Fibroblast of lung (primary cell): ENCODE measurements at regions not wholly inside any gene's neighbourhood (a gene's known extent, or its start where the extent isn't known, plus 50 kb on each side); places are given as distances from the start of the nearest gene placed in this dataset.

Experiments used
- DNase-seq, 2 donors: peaks; one replicate each; pipeline versions ENCODE4 v3.0.0 to v3.0.0-alpha.2; 2010; ENCODE audit warnings: low read depth in 2 of 2
- H2AFZ ChIP-seq: 2 replicates; pipeline ENCODE4 v1.5.1; 2012; ENCODE audit warnings: low read length, control low read depth, inconsistent platforms
- H3K27ac ChIP-seq: 2 replicates; pipeline ENCODE4 v1.5.1; 2011; ENCODE audit warnings: low read length, control low read depth; ENCODE audit not compliant: insufficient read depth
- H3K27me3 ChIP-seq: 2 replicates; pipeline ENCODE4 v1.5.1; 2011; ENCODE audit warnings: mild to moderate bottlenecking, low read length; ENCODE audit not compliant: control insufficient read depth, insufficient read depth
- H3K36me3 ChIP-seq: 2 replicates; pipeline ENCODE4 v1.5.1; 2011; ENCODE audit warnings: low read length; ENCODE audit not compliant: control insufficient read depth, insufficient read depth
- H3K4me1 ChIP-seq: 2 replicates; pipeline ENCODE4 v1.5.1; 2011; ENCODE audit warnings: low read length; ENCODE audit not compliant: control insufficient read depth, insufficient read depth; ENCODE audit errors: extremely low read depth
- H3K4me2 ChIP-seq: 2 replicates; pipeline ENCODE4 v1.5.1; 2011; ENCODE audit warnings: low read length, control low read depth; ENCODE audit not compliant: insufficient read depth; ENCODE audit errors: extremely low read depth
- H3K4me3 ChIP-seq, 4 experiments: fragments of 200-600 bp in 1 of 4; sonication (generic) in 1 of 4; replicated peaks in 1 of 4; 2 replicates each; pipeline ENCODE4 v1.5.1; 2011 to 2016; ENCODE audit warnings: low read length in 4 of 4, low read depth in 3 of 4, mild to moderate bottlenecking in 3 of 4, control low read depth in 2 of 4, inconsistent platforms in 1 of 4, mixed read lengths in 1 of 4; ENCODE audit not compliant: insufficient read depth in 1 of 4; ENCODE audit errors: control extremely low read depth in 1 of 4
- H3K79me2 ChIP-seq: 2 replicates; pipeline ENCODE4 v1.5.1; 2012; ENCODE audit warnings: mild to moderate bottlenecking, low read length, inconsistent platforms; ENCODE audit not compliant: control insufficient read depth, insufficient read depth
- H3K9ac ChIP-seq: 2 replicates; pipeline ENCODE4 v1.5.1; 2011; ENCODE audit warnings: mild to moderate bottlenecking, low read length, control low read depth; ENCODE audit not compliant: insufficient read depth
- H3K9me3 ChIP-seq: 2 replicates; pipeline ENCODE4 v1.5.1; 2012; ENCODE audit warnings: low read depth, low read length; ENCODE audit not compliant: control insufficient read depth, insufficient read depth
- H4K20me1 ChIP-seq: 2 replicates; pipeline ENCODE4 v1.5.1; 2011; ENCODE audit warnings: low read length; ENCODE audit not compliant: control insufficient read depth, insufficient read depth; ENCODE audit errors: extremely low read depth
- EZH2 ChIP-seq: IDR thresholded peaks from 2 replicates; pipeline ENCODE4 v1.5.1; 2012; ENCODE audit warnings: low read length, control low read depth, mild to moderate bottlenecking; ENCODE audit errors: missing control alignments
- TF ChIP-seq, protein P1 (sequence below), 2 donors: IDR thresholded peaks in 1 of 2; conservative IDR thresholded peaks in 1 of 2; 1 replicate in 1 of 2; 2 replicates in 1 of 2; pipeline ENCODE4 v1.5.1; 2011 to 2012; ENCODE audit warnings: low read length in 2 of 2, control low read depth in 1 of 2, inconsistent platforms in 1 of 2, low read depth in 1 of 2, mild to moderate bottlenecking in 1 of 2

DNA sequence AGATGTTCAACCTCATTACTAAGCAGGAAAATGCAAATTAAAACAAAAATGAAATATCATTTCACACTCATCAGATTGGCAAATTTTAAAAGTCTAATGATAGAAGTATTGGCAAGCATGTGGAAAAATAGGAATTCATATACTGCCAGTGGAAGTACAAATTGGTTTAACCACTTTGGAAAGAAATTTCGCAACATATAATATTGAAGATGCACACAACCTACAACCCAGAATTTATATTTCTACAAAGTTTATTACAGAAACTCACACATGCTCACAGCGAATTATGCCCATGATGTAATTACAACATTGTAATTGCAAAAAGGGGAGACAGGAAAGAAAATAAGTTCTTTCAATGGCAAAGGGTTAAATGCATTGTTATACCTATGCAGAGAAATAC lies 324.1 kb downstream of the IGSF11 start:
- Histone ChIP-seq H3K4me3 (no peak overlapping the region), H3K4me2 (no peak overlapping the region), H3K36me3 (no peaks in the 10 kb centered on the region), H3K9ac (no peak overlapping the region), H2AFZ (no peak overlapping the region), H3K27me3 (no peaks in the 10 kb centered on the region), H3K27ac (no peak overlapping the region), H3K79me2 (no peaks in the 10 kb centered on the region), H3K9me3 (no peaks in the 10 kb centered on the region), H4K20me1 (no peaks in the 10 kb centered on the region), H3K4me1 (no peaks in the 10 kb centered on the region)
- DNase-seq, result no peak
- no peak for TF ChIP-seq EZH2
- TF ChIP-seq, protein P1, sequence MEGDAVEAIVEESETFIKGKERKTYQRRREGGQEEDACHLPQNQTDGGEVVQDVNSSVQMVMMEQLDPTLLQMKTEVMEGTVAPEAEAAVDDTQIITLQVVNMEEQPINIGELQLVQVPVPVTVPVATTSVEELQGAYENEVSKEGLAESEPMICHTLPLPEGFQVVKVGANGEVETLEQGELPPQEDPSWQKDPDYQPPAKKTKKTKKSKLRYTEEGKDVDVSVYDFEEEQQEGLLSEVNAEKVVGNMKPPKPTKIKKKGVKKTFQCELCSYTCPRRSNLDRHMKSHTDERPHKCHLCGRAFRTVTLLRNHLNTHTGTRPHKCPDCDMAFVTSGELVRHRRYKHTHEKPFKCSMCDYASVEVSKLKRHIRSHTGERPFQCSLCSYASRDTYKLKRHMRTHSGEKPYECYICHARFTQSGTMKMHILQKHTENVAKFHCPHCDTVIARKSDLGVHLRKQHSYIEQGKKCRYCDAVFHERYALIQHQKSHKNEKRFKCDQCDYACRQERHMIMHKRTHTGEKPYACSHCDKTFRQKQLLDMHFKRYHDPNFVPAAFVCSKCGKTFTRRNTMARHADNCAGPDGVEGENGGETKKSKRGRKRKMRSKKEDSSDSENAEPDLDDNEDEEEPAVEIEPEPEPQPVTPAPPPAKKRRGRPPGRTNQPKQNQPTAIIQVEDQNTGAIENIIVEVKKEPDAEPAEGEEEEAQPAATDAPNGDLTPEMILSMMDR (conservative IDR thresholded peaks at IDR 0.05 in 1 of 2, IDR thresholded peaks at IDR 0.05 in 1 of 2; ENCODE audit: low read depth in 1 of 2, low read length in 2 of 2), result no peak

DNA sequence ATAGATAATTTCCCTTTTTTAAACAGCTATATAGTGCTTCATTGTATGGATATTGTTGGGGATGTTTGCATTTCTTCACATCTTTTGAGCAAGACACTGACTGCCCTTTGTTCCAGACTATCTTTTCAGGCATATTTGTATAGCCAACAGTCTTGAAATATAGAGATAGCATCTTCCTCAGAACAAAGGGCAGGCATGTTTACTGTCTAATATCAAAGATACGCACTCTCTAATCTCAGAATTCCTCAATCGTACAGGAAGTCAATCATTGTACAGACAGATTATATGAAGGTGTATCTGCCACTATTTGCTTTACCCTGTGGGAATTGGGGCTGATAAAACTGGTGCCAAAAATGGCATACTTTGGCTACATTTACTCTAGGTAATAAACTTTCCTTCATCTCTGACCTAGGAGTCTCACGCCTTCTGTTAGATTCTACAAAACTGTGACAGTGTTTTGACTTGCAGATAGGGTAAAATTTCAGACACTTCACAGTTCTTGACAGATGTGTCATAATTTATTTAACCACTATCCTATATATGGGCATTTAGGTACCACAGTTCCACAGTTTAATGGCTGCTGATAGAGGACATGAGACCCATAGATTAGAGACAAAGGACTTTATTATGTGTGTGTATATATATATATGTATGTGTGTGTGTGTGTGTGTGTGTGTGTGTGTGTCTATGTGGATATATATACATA lies 321.0 kb downstream of the IGSF11 start:
- H3K9ac ChIP-seq, result no peak overlapping the region
- H3K79me2 ChIP-seq, result no peaks in the 10 kb centered on the region
- no peaks in the 10 kb centered on the region for H3K27me3 ChIP-seq
- H4K20me1 ChIP-seq, result no peaks in the 10 kb centered on the region
- H3K9me3 ChIP-seq, result no peaks in the 10 kb centered on the region
- DNase-seq, result no peak
- no peak overlapping the region for H3K4me2 ChIP-seq
- H3K27ac ChIP-seq, result no peak overlapping the region
- H3K36me3 ChIP-seq, result no peaks in the 10 kb centered on the region
- H2AFZ ChIP-seq, result no peak overlapping the region
- no peak overlapping the region for H3K4me3 ChIP-seq
- TF ChIP-seq, protein P1 (conservative IDR thresholded peaks at IDR 0.05 in 1 of 2, IDR thresholded peaks at IDR 0.05 in 1 of 2; ENCODE audit: low read depth in 1 of 2, low read length in 2 of 2), result no peak
- no peak for TF ChIP-seq EZH2
- H3K4me1 ChIP-seq, result no peaks in the 10 kb centered on the region

GRCh38 chr3:118714800-118715199 lies 319.8 kb downstream of the IGSF11 start:
- Histone ChIP-seq H2AFZ (no peak overlapping the region), H3K4me3 (no peak overlapping the region), H3K36me3 (no peaks in the 10 kb centered on the region), H3K27ac (no peak overlapping the region), H3K9me3 (no peaks in the 10 kb centered on the region), H3K79me2 (no peaks in the 10 kb centered on the region), H3K4me2 (no peak overlapping the region), H3K4me1 (no peaks in the 10 kb centered on the region), H4K20me1 (no peaks in the 10 kb centered on the region), H3K9ac (no peak overlapping the region), H3K27me3 (no peaks in the 10 kb centered on the region)
- TF ChIP-seq EZH2, result no peak
- TF ChIP-seq, protein P1 (conservative IDR thresholded peaks at IDR 0.05 in 1 of 2, IDR thresholded peaks at IDR 0.05 in 1 of 2; ENCODE audit: low read depth in 1 of 2, low read length in 2 of 2), result no peak
- no peak for DNase-seq
